ENCODE measurements at regions not wholly inside any gene's neighbourhood (a gene's known extent, or its start where the extent isn't known, plus 50 kb on each side); places are given as distances from the start of the nearest gene placed in this dataset.
"Not testable (repeated sequence)": the region's sequence is repeated elsewhere in the genome, so short reads cannot be mapped to it uniquely, and the experiment has no call there.

DNA sequence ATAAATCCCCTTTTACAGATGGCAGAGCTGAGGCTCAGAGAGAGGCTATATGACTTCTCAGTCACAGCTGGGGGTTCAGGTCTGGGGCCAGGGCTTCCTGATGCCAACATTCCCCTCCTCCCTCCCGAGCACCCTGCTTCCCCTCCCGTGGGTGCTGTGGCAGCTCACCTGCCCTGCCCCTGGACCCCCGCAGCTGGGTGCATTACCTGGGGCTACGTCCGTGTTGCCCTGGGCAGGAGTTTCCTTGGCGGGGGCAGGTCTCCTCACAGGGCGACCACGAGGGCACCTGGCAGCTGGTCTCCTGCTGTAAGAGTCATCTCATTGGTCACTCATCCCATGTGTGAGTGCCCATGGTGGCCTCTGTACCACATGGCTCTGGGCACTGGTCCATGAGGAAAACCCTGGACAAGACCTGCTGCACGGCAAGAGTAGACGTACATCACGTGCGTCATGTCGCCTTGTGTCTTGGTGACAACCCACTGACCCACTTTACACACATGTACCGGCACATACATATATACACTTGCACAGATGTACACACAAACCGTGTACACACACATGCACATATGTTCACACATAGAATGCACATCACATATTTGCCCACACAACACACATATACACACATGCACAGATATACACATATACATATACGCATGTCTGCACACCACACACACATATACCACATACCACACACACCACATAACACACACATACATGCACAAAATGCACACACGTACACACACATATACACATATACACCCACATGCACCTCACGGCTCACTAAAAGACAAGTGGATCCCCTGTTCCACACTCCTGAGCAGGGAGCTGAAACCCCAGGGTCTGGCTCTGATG, 134.0 kb downstream of the FOXL1 start:
- DNase-seq (ENCODE audit: low read depth in 1 of 2, low spot score in 1 of 2), result no peak

- no peak for DNase-seq (ENCODE audit: low read depth in 1 of 2, low spot score in 1 of 2)
Measured at GRCh38 chr16:86713021-86713631, 134.8 kb downstream of the FOXL1 start.

DNA sequence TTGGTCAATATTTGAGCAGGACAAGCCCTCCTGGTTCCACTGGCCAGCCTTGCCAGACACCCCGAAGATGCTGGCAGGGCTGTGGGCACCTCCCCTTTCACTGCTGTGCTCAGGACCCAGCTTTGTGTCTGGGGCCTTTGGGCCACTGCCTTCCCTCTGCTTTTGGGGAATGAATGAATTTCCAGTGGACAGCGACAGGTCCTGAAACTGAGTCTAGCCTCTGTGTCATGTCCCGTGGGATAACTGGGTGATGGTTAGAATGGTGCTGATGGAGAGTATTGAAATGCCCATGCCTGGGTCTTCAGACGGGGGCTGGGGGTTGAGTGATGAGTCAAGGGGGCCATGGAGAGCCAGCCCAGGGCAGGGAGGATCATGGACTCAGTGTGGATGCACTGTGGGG, 135.8 kb downstream of the FOXL1 start:
- DNase-seq (ENCODE audit: low read depth in 1 of 2, low spot score in 1 of 2), result no peak

DNA sequence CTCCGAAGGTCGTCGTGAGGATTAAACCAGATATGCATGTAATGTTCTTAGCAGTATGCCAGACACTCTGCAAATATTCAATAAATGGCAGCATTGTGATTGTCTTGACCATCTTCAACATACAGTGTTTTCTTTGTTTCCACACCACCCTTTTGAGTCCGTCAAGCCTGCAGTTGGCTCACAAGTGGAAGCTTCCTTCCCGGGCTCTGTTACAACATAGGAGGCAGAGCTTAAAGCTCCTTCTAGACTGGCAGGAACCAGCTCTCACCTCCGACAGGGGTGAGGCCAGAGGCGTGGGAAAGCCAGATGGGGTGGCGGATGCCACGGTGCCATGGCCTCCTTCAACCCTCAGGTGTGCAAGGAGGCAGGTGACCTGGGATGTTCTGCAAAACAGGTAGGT, 138.3 kb downstream of the FOXL1 start:
- DNase-seq (ENCODE audit: low read depth in 1 of 2, low spot score in 1 of 2), result no peak

- no peak for DNase-seq (ENCODE audit: low read depth in 1 of 2, low spot score in 1 of 2)
Measured at GRCh38 chr16:86718118-86718517, 139.8 kb downstream of the FOXL1 start.

DNA sequence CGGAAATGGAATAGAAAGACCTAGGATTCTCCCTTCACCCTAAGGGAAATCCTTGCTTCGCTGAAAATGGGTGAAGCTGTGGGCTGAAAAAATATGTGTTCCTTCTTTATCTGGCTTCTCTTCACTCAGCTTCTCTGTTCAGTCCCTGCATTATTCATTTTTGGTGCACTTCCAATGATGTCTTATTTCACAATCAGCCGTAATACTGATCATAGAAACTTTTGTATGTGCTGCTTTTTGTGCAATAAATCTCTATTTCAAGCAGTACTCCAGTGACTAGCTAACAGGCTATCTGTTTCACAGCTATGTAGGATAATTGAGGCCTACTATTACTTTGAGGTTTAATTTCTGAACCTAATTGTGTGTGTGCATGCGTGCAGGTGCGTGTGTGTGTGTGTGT, 144.6 kb downstream of the FOXL1 start:
- DNase-seq (ENCODE audit: low read depth in 1 of 2, low spot score in 1 of 2), result no peak

DNA sequence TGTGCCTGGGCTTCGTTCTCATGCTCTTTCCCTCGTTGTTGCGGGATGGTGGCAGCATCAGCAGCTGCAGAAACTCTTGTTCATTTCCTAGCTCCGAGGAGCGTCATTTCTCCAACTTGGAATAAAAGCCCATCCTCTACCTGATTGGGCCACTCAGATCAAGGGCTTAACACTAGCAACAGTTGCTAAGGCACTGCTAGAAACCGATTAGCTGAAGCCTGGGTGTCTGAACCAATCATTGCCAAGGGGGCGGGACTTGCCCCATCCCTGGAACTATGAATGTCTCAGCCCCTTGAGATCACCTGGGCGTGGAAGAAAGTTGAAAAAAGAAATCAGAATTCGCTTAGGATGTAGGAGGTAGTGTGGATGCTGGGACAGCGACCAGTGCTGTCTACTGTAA, 145.3 kb downstream of the FOXL1 start:
- DNase-seq (ENCODE audit: low read depth in 1 of 2, low spot score in 1 of 2), result no peak

DNA sequence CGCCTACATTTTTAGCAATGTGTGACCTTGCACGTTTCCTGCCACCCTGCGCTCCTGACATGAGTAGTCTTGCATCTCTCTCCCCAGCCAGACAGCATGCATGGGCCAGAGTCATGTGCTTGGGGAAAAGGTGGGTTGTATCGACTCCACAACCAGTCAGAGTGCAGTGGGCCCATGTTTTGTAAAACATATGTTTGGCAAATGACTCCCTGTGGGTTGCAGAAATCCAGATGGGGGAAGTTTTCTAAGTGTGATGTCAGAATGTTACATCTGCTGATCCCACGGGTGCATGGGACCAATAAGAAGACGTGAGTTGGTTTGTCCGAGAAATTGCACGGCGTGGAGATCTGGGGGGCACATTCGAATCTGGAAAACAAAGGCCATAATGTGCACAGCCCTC, 147.1 kb downstream of the FOXL1 start:
- DNase-seq (ENCODE audit: low read depth in 1 of 2, low spot score in 1 of 2), result no peak

GRCh38 chr16:86726340-86726739, 148.0 kb downstream of the FOXL1 start:
- no peak for DNase-seq (ENCODE audit: low read depth in 1 of 2, low spot score in 1 of 2)

GRCh38 chr16:86727131-86727530, 148.8 kb downstream of the FOXL1 start:
- no peak for DNase-seq (ENCODE audit: low read depth in 1 of 2, low spot score in 1 of 2)

GRCh38 chr16:86727632-86728031, 149.3 kb downstream of the FOXL1 start:
- no peak for DNase-seq (ENCODE audit: low read depth in 1 of 2, low spot score in 1 of 2)

DNA sequence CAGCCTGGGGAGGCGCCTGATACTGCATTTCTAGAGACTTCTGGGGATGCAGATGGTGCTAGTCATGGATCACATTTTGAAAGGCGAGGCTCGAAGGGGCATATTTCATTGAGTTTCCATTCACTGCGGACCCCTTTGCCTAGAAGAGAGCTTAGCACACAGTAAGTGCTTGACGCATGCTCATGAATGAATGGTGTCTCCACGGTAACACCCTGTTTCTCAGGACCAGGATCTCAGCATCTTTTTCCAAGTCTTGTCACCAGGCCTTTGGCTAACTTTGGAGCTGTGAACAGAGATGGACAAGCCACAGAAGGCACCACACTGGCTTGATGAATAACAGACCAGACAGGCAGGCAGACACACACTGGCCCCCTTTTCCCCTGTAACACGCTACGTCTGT, 151.3 kb downstream of the FOXL1 start:
- DNase-seq (ENCODE audit: low read depth in 1 of 2, low spot score in 1 of 2), result no peak

DNA sequence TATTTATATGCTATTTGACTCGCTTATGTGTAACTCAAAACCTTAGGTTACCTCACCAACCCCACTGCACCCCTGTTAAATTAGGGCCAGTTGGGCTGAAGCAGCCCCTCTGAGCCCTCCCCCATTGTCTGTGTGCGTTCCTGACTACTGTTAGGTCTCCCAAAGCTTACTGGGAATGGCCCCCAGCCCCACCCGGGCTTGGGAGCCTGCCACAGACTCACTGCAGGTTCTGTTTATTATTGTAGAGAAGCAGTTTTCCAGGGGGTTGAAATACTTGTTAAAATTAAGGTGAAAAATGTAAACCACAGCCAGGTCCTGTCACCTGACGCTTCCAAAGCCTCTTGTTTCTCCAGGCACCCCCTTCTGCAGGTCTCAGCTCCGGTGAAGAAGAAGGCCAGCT, 151.7 kb downstream of the FOXL1 start:
- no peak for DNase-seq (ENCODE audit: low read depth in 1 of 2, low spot score in 1 of 2)

- no peak for DNase-seq (ENCODE audit: low read depth in 1 of 2, low spot score in 1 of 2)
Measured at GRCh38 chr16:86730597-86730996, 152.2 kb downstream of the FOXL1 start.

GRCh38 chr16:86732621-86733295, 154.4 kb downstream of the FOXL1 start:
- no peak for DNase-seq (ENCODE audit: low read depth in 1 of 2, low spot score in 1 of 2)

- DNase-seq (ENCODE audit: low read depth in 1 of 2, low spot score in 1 of 2), result no peak
Measured at GRCh38 chr16:86733546-86734254, 155.4 kb downstream of the FOXL1 start.

DNA sequence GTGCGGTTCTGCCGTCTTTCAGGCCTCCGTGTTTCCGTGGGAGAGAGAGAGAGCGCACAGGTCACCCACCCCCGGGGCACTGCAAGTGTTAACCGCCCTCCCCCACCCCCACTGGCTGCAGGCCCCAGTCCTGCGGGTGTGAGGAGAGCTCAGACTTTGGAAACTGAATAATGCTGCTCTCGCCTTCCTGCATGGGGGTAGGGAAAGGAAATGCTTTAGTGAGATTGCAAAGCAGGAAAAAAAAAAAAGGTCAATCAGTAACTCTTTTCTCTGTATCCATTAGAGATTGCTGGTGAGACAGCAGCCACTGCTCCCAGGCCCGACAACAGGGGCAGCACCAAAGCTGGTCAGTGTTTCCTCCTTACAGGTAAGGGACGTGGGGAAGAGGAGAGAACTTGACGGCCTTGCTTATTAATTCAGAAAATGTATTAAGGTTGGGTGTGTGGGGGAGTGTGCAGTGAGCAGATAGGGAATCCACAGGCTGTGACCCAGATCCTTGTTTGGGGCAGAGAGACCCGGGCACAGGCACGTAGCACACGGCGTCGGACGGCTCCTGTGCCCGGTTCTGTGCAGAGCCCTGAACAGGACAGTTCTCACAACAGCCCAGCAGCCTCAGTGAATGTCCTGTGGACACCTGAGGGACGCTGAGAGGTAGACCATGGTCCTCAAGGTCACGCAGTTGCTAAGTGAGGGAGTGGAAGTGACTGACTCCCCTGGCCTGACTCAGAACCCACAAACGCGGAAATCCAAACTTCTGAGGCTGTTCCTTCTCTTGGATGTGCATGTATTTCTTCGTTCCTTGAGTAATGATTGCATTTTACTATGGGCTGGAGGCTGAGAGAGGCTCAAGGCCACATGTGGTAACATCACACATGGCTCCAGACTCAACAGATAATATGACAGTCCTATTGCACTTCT, 156.5 kb downstream of the FOXL1 start:
- no peak for DNase-seq (ENCODE audit: low read depth in 1 of 2, low spot score in 1 of 2)

GRCh38 chr16:86735727-86736126, 157.4 kb downstream of the FOXL1 start:
- no peak for DNase-seq (ENCODE audit: low read depth in 1 of 2, low spot score in 1 of 2)

DNA sequence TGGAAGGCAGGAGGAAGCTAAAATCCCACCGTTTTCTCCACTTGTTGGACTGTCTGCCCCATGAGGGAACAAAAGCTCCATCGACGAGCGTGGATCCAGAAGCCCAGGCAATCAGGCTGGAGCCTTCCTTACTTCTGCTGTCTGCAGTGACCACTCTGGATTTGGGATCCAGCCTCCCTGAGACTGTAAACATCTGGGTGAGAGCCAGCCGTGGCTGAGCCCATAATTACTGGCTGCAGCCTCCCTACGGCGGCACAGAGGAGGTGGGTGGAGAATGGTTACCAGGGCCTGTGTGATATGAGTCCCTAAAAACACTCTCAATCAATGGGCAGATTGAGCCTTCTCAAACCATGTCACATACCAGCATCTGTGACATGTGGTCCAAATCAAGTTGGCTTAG, 158.2 kb downstream of the FOXL1 start:
- no peak for DNase-seq (ENCODE audit: low read depth in 1 of 2, low spot score in 1 of 2)

- no peak for DNase-seq (ENCODE audit: low read depth in 1 of 2, low spot score in 1 of 2)
Measured at GRCh38 chr16:86737083-86737482, 158.7 kb downstream of the FOXL1 start.

- DNase-seq (ENCODE audit: low read depth in 1 of 2, low spot score in 1 of 2), result not testable (repeated sequence)
Measured at GRCh38 chr16:86738322-86738721, 160.0 kb downstream of the FOXL1 start.
